Midbrain (tissue), 1 donor: ENCODE measurements at regions not wholly inside any gene's neighbourhood (a gene's known extent, or its start where the extent isn't known, plus 50 kb on each side); places are given as distances from the start of the nearest gene placed in this dataset.

Experiments used
- DNase-seq: peaks from one replicate; lab custom pipeline; 2025; lab: John Stamatoyannopoulos, UW

GRCh38 chr15:60095711-60096110 lies 91.6 kb downstream of the FOXB1 start:
- DNase-seq: no peak

- DNase-seq: no peak
Measured at GRCh38 chr15:60096157-60096556, 92.0 kb downstream of the FOXB1 start.

GRCh38 chr15:60101416-60101815 lies 97.3 kb downstream of the FOXB1 start:
- DNase-seq: no peak

GRCh38 chr15:60102748-60103147 lies 98.6 kb downstream of the FOXB1 start:
- DNase-seq: no peak

DNA sequence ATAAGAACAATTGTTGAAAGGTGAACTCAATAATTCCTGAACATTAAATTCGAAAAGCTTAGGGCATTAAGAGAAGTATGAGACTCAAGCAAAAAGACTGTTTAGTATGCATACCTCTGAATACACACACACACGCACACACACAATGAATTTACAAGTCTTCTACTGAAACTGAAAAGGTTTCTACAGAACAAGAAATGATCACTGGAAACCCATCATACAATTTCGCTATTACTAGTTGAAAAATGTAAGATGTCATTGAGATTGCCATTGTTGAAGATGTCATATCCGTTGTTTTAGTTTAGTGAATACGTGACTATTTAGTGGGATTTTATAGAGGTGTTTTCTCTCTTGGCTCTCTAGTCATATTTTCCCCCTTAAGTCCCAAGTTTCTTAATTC lies 106.8 kb downstream of the FOXB1 start:
- DNase-seq: no peak

- DNase-seq: no peak
Measured at GRCh38 chr15:60115579-60116380, 111.7 kb downstream of the FOXB1 start.

- no peak for DNase-seq
Measured at GRCh38 chr15:60116456-60117089, 112.5 kb downstream of the FOXB1 start.

- no peak for DNase-seq
Measured at GRCh38 chr15:60118146-60118545, 114.0 kb downstream of the FOXB1 start.

DNA sequence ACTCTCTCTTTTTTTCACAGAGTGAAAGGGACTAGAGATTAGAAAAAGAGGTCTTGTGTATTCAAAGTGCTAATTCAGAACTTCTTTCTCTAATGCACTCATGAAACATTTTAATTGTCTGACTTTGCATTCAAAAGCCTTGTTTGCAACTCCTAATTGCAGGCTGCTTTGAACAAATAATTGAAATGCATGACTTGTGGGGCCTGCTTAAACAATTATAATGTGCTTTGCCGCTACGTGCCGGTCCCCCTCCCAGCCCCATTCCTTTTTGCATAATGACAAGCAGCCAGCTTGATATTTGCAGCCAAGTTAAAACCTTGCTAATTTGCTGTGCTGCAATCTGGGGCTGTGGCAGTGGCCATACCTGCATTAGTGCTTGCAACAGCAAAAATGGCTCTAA lies 114.5 kb downstream of the FOXB1 start:
- no peak for DNase-seq

- no peak for DNase-seq
Measured at GRCh38 chr15:60119101-60119500, 115.0 kb downstream of the FOXB1 start.

GRCh38 chr15:60120100-60120499 lies 116.0 kb downstream of the FOXB1 start:
- DNase-seq: no peak

- no peak for DNase-seq
Measured at GRCh38 chr15:60121845-60122244, 117.7 kb downstream of the FOXB1 start.

DNA sequence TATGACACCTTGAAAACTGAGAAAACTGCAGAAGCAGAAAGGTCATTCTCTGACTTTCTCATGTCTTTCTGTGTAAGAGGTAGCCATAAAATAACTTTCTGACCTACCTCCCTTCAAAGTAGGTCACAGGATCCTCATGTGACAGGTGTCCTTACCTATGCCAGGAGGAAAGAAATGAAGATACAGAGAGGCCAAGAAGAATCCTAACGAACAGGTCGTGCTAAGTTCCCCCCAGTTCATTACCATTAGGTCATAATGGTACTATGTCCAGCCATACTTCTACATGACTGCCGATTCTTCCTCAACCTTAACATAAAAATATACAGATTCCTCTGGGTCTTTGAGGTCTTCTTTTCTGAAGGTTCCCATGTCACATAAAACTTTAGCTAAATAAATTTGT lies 118.6 kb downstream of the FOXB1 start:
- DNase-seq: no peak

GRCh38 chr15:60124460-60125070 lies 120.5 kb downstream of the FOXB1 start:
- DNase-seq: no peak

DNA sequence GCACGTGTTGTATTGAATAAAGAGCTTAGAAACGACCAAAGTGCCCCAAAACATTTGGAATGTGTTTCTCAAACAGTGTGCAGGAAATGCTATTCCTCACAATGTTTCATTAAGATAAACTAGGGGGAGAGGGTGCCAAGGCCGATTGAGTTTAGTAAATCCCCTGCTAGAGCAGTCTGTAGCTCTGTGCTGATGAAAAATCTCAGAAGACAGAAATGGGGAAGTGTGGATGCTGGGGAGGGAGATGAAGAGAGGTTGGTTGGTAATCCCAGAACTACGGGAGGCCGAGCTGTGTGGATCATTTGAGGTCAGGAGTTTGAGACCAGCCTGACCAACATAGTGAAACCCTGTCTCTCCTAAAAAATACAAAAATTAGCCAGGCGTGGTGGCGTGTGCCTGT lies 121.2 kb downstream of the FOXB1 start:
- no peak for DNase-seq

DNA sequence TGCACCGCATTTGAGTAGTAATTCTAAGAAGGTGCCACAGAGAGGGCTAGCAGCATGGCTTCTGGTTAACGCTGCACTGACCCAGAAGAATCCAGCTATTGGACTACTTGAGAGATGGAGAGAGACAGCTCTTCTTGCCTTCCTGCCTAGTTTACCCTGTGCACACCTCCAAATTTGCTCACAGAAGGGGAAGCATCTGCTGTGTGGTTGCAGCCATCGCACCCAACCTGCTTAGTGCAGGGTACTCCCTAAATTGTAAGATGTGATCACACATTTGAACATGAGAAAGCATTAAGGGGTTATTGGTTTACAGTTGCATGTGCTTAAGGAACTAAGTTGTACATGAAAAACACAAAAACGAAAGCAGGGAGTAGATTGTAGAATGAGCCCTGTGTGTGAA lies 122.1 kb downstream of the FOXB1 start:
- DNase-seq: no peak

DNA sequence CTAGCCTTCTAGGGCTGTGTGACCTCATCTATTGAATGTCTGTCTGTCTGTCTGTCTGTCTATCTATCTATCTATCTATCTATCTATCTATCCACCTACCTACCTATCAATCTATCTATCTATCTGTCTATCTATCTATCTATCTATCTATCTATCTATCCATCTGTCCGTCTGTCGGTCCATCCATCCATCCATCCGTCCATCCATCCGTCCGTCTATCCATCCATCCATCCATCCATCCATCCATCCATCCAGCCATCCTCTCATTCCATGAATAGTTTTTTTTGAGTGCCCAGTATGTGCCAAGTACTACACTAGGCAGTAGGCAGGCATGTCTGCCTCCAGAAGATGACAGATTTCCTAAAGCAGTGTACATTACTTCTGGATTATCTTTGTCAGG lies 122.5 kb downstream of the FOXB1 start:
- DNase-seq: no peak

GRCh38 chr15:60128000-60128376 lies 123.9 kb downstream of the FOXB1 start:
- DNase-seq: peak; percentile 77

DNA sequence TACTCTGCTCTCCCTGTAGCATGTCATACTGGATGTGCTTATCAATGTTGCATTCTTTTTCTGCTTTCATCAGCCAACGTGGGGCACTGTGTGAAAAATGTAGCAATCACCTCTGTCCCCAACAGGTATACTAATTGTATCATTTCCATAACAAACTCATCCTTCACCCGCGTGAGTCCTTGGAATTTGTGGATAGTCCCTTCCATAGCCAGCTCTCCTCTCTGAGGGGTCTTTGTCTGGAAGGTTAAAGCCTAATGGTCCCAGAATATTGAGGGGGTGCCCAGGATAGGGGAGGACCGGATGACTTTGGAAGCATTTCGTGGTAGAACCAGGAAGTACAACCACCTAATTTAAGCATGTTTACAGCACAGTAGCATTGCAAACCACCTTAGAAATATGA lies 124.6 kb downstream of the FOXB1 start:
- DNase-seq: no peak

- DNase-seq: no peak
Measured at GRCh38 chr15:60130398-60130797, 126.3 kb downstream of the FOXB1 start.

DNA sequence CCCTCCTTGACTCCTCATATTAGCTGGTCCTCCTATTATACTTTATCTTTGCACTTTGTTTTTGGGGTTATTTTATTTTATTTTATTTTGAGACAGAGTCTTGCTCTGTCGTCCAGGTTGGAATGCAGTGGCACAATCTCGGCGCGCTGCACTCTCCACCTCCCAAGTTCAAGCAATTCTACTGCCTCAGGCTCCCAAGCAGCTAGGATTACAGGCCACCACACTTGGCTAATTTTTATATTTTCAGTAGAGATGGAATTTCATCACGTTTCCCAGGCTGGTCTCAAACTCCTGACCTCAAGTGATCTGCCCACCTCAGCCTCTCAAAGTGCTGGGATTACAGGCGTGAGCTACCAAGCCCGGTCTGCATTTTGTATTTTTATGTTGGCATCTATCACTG lies 126.7 kb downstream of the FOXB1 start:
- no peak for DNase-seq

- DNase-seq: no peak
Measured at GRCh38 chr15:60134609-60135008, 130.5 kb downstream of the FOXB1 start.

DNA sequence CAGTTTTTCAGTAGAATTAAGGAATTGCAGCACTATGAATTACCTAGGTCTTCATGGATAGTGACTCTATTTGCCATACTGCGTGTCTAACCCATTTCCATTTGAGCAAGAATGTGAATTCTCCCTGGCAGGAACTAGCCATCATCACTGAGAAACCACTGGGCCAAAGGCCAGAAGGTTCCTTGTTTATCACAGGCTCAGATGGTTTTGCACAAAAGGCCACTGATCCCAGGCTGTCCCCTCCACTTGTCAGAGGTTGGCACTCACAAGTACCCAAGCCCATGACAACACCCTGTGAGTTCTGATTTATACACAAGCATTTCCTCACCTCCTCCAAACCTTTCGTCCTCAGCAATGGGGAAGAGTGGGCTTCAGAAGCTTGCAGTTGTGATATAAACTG lies 131.8 kb downstream of the FOXB1 start:
- peak; percentile 55 for DNase-seq
